Thyroid gland (tissue), 4 donors: ENCODE measurements at regions not wholly inside any gene's neighbourhood (a gene's known extent, or its start where the extent isn't known, plus 50 kb on each side); places are given as distances from the start of the nearest gene placed in this dataset.

Source experiments
- POLR2A ChIP-seq, 2 donors: fragments of 450-650 bp; IDR thresholded peaks; one replicate each; pipeline ENCODE4 v1.6.1; 2017; ENCODE audit warnings: antibody characterized with exemption in 2 of 2, mild to moderate bottlenecking in 2 of 2, moderate library complexity in 1 of 2
- TF ChIP-seq, protein P1 (sequence below), 6 experiments: fragments of 200-600 bp in 3 of 6; fragments of 450-650 bp in 3 of 6; sonication (generic) in 3 of 6; IDR thresholded peaks; one replicate each; pipeline ENCODE4 v1.5.1; 2016 to 2019; ENCODE audit warnings: antibody characterized with exemption in 6 of 6, mild to moderate bottlenecking in 2 of 6, inconsistent platforms in 1 of 6, moderate library complexity in 1 of 6

DNA sequence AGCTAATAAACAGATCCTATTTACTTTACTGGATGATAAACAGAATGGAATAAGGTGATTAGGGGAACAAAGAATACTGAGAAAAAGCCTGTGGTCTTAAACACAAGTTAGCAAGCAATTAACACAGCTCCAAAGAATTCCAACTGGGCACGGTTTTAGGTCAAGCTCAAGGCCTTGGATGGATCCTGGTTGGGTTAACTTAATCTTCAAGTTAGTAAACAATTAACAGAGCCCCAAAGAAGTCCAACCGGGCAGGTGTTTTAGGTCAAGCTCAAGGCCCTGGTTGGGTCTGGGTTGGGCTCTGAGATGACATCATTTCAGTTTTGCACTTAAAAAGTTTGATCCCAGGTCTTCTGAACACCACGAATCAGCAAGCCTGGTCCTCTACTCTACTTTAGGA is 1086.3 kb upstream of the TMPRSS15 start:
- TF ChIP-seq, protein P1, sequence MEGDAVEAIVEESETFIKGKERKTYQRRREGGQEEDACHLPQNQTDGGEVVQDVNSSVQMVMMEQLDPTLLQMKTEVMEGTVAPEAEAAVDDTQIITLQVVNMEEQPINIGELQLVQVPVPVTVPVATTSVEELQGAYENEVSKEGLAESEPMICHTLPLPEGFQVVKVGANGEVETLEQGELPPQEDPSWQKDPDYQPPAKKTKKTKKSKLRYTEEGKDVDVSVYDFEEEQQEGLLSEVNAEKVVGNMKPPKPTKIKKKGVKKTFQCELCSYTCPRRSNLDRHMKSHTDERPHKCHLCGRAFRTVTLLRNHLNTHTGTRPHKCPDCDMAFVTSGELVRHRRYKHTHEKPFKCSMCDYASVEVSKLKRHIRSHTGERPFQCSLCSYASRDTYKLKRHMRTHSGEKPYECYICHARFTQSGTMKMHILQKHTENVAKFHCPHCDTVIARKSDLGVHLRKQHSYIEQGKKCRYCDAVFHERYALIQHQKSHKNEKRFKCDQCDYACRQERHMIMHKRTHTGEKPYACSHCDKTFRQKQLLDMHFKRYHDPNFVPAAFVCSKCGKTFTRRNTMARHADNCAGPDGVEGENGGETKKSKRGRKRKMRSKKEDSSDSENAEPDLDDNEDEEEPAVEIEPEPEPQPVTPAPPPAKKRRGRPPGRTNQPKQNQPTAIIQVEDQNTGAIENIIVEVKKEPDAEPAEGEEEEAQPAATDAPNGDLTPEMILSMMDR (IDR thresholded peaks at IDR 0.05): no peak
- no peak for TF ChIP-seq POLR2A (IDR thresholded peaks at IDR 0.05)
